GM18502 (cell line): ENCODE measurements at regions not wholly inside any gene's neighbourhood (a gene's known extent, or its start where the extent isn't known, plus 50 kb on each side); places are given as distances from the start of the nearest gene placed in this dataset.
"Not testable (repeated sequence)": the region's sequence is repeated elsewhere in the genome, so short reads cannot be mapped to it uniquely, and the experiment has no call there.

Source experiments
- ATAC-seq: cut with Tn5 transposase; IDR thresholded peaks from one replicate; pipeline ENCODE4 v1.9.1; 2021; ENCODE audit warnings: mild to moderate bottlenecking; ENCODE audit not compliant: unreplicated experiment, poor library complexity

DNA sequence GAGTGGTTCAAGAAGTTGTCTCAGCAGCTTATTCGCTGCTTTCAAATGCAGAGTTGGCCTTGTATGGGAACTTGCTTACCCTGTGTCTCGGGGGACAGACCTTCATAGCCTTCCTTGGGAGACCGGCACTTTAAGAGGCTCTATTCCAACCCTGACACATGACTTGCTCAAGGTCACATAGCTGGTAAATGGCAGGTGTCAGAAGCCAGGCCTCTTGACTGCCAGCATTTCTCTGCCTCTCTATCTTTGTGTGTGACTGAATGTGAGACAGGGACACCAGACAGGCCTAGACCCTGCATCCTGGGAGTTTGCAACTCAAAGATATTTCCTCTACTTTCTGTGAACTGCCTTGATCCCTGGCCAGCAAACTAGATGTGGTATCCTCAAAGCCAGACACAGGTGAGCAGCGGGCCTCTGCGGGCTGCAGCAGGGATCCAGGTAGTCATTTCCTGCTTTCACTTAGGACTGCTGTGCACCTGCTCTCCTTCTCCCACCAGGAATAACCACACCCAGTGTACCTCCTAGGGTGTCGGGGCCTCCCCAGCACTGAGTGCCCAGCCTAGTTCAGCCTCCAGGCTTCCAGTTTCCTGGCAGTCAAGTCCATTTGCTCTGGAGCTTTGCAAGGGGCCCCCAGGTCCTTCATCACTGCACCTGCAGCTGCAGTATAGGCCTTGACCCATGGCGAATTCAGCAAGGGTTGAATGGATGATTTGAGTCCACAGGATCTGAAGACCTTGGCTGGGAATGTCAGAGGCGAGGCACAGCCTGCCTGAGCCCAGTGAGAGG is 116.6 kb upstream of the TNRC6C start:
- ATAC-seq: no peak

DNA sequence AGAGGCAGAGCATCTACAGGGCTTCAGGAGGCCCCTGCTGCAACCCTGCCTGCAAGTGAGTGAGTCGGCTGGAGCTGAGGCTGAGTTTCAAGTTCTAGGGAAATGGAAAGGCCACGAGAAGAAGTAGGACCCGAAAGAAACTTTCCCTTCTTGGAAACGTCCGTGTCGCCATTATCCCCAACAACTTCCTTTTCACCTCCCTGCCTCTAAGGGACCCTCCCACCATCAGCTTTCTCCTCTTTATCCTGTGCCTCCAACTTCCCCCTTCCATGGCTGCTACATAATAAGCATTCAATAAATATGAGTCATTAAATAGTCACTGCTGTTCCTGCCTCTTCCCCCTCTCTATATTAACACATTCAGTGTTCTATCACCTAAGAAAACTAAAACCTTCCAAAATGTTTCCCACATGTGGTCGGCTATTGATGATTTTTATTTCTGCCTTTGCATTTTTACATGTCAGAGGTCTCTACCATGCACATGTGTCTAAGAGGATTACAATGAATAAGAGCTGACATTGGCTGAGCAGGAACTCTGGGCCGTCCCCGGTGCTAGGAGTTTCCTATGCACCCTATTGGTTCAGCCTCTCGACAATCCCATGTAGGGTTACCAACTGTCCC is 115.9 kb upstream of the TNRC6C start:
- no peak for ATAC-seq

DNA sequence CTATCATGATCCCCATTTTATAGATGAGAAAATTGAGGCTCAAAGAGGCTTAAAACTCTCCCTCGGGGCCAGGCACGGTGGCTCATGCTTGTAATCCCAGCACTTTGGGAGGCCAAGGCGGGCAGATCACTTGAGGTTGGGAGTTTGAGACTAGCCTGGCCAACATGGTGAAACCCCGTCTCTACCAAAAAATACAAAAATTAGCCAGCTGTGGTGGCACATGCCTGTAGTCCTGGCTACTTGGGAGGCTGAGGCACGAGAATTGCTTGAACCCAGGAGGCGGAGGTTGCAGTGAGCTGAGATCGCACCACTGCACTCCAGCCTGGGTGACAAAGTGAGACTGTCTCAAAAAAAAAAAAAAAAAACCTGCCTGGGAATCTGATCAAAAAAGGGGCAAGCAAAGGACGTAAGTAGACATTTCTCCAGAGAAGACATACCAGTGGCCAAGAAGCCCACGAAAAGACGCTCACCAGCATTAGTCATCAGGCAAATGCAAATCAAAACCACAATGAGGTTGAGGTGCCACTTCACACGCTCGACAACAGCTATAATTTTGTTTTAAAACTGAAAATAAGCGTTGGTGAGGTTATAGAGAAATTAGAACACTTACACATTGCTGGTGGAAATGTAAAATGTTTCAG is 115.1 kb upstream of the TNRC6C start:
- not testable (repeated sequence) for ATAC-seq

DNA sequence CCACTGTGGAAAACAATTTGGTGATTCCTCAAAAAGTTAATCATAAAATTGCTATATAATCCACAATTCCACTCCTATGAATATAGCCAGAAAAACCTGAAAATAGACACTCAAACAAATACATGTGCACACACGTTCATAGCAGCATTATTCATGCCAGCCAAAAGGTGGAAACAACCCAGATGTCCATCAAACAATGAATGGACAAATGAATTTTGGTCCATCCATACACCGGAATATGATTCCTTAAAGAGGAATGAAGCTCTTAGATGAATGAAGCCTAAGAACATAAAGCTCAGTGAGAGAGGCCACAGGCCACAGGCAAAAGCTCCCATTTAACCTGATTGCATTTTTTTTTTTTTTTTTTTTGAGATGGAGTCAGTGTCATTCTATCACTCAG is 114.6 kb upstream of the TNRC6C start:
- ATAC-seq: no peak

DNA sequence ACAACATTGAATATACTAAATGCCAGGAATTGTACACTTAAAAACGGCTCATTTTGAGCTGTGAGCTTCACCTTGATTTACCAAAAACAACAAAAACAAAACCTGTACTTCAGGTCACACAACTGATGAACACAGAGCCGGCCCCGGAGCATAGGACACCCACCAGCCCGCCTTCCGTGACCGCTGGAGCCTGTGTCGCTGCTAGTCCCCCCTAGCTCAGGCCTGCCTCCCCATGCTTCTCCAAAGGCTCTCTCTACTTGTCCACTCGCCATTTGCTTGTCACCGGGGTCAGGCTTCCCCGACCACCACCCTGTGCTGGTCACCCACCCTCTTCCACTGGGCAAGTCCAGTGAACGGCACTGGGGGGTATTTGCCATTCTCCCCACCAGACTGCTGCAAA is 113.8 kb upstream of the TNRC6C start:
- no peak for ATAC-seq

DNA sequence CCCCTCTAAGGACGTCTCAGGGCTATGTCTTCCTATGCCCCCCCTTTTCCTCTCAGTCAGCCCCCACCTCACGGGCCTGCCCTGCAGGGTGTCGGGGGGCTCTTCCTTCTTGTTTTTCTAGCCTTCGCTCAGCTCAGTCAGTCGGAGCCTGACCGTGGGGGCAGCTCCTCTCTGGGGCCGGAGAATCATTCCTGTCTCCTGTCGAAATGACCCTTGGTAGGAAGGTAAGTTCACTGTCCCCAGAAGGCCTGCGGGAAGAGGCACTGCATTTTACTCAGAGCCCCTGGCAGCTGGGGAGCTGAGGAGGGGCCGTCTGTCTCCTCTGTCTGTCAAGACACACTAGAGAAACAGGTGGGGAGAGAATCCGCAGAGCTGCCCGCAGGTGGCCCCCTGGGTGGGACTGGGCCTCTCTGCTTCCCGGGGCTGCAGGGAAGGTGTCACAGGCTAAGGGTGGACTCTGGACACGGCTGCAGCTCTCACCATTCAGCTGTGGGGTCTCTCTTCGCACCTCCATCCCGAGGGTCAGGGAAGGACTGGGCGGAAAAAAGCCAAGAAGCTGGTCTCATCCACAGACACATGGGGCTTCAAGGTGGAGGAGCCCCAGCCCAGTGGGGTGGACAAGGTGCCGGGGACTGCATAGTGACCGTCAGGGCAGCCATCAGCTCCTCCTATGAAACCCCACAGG is 112.8 kb upstream of the TNRC6C start:
- no peak for ATAC-seq

DNA sequence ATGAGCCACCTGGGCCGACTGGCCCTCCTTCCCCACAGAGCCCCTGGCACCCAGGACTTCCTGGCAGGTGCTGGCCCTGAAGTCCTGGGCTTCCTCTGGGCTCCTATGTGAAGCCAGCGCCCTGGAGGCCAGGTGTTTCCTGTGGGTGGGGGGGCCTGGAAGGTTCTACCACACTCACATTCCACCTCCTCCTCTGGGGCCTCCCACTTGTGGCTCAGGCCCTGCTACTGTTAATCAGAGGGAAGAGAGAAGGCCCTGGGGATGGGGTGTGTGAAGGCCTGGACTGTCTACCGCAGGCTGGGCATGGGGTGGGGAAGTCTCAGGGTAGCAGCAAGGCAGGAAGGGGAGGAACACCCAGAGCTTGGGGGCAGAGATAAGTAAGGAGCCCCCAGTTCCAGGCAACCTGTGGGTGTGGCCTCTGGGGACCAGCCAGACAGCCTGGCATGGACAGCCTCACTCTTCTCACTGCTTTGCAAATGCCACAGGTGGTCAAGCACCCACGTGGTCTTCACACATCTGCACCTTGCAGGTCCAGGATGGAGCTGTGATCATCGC is 111.9 kb upstream of the TNRC6C start:
- no peak for ATAC-seq

DNA sequence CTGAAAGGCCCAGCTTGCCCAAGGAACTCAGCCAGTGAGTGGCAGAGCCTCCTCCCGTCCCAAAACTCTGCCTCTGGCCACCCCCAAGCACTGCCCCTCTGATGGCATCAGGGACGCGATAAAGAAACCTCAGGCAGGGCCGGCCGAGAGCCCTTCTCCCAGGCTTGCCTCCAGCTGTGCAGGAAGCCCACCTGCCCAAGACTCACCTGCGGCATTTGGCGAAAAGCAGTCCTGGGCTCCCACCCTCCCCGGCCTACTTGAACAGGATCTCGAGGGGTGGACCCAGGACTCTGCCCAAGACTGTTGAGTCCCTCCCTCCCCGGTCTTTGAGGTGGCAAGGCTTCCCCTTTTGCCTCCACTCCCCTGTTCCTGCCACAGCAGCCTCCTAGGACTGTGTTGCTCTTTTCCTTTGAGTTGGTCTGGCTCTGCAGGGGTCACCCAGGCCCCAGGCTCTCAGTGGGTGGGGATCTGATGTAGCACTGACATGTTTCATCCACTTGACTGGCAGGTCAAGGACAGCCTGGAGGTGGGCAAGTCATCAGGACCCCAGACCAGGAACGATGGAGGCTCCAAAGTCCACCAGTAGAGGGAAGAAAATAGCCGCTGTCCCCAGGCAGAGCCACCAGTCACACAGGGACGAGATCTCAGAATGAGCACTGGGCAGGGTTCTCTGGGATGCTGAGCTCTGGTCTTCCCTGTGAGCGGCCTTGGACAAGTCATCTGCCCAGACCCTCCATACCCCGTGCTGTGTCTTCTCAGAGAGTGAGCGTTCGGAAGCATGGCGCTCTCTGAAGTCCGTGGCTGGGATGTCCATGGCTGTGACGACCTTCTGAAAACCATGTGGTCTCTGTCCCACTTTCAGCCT is 111.0 kb upstream of the TNRC6C start:
- no peak for ATAC-seq

GRCh38 chr17:77848257-77848656 is 110.2 kb upstream of the TNRC6C start:
- ATAC-seq: no peak

DNA sequence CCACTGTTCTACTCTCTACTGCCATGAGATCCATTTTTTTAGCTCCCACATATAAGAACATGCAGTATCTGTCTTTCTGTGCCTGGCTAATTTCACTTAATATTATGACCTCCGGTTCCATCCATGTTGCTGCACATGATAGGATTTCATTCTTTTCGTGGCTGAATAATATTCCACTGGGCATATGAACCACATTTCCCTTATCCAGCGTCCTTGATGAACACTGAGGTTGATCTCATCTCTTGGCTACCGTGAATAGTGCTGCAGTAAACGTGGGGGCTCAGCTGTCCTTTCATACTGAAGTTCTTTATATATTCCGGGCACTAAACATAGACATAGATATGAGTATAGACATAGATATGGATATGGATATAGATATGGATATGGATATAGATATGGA is 109.3 kb upstream of the TNRC6C start:
- no peak for ATAC-seq

GRCh38 chr17:77851921-77852320 is 106.6 kb upstream of the TNRC6C start:
- no peak for ATAC-seq

DNA sequence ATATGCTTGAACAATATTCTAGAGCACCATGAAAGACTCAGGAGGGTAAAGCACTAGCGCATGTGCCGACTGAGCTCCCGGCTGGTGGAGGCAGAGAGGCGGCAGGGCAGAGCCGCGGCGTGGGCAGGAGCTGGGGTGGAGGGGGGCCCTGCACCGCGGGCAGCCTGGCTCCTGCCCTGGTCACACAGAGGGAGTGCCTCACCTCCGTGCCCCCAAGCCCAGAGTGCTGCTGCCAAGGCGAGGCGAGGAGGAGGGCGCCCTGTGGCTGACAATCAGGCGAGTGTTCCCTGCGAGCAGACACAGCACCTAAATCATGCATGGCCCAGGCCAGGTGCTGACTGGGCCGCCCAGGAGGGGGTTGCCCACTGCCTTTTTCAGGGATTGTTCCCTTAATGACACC is 105.8 kb upstream of the TNRC6C start:
- no peak for ATAC-seq

GRCh38 chr17:77853191-77853977 is 105.1 kb upstream of the TNRC6C start:
- no peak for ATAC-seq

- no peak for ATAC-seq
These were observed 104.3 kb upstream of the TNRC6C start for GRCh38 chr17:77854083-77854758.

DNA sequence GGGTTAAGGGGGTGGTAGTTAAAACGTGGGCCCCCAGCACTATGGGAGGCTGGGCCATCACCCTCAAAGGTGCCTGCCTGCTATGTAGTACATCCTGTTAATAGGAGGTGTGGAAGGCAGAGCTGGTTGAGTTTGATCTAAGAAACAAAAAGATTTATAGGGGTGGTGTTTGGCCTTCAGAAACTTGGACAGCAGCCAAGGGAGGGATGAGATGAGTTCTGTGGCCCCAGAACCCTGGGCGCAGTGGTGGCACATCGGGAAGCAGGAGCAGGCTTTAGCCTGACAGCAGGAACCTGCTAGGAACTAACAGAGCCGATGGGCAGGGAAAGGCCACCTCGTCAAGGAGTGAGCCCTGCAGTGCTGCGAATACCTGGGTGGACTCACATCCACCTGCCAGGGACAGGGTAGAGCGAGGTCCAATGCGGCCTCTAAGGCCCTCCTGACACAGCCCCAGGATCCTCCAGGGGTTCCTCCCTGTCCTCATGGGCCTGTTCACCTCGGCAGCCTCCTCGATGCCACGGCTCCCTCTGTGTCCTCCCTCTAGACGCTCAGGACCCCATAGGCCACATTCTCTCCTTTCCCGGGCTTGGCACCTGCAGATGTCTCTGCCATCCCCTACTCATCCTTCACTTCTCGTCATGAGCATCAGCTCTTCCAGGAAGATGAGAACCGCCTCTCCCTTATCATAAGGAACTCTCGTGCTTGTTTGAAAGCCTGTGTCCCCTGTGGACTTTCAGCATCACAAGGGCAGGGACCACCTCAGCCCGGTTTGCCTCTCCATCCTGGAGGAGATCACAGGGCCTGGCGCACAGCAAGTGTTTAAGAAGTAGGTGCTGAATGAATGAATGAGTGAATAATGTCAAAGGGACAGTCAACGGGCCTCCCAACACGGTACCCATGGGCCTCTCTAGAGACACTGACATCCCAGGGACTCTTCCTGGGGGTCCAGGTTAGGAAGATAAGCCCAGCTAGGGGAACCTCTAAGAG is 103.5 kb upstream of the TNRC6C start:
- no peak for ATAC-seq

GRCh38 chr17:77856551-77857305 is 101.8 kb upstream of the TNRC6C start:
- ATAC-seq: no peak

DNA sequence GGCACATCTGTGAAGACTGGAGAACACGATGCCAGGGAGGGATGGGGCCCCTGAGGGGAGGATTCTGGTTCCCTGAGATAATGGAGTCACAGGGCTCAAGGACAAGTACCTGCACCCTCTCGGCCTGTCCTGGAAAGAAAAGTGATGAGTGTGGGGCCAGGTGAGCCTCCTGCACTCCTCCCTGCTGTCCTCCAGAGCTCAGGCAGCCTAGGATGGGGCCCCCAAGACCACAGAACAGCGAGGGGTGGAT is 101.3 kb upstream of the TNRC6C start:
- no peak for ATAC-seq
